ENCODE measurements at regions not wholly inside any gene's neighbourhood (a gene's known extent, or its start where the extent isn't known, plus 50 kb on each side); places are given as distances from the start of the nearest gene placed in this dataset.
"Not testable (repeated sequence)": the region's sequence is repeated elsewhere in the genome, so short reads cannot be mapped to it uniquely, and the experiment has no call there.

GRCh38 chr2:139410147-139410832, 630.1 kb upstream of the NXPH2 start:
- DNase-seq; H3K4ac ChIP-seq (ENCODE audit: low read depth, low read length); H3K27ac ChIP-seq (ENCODE audit: low read depth, low read length); H3K27me3 ChIP-seq (ENCODE audit: insufficient read depth, low read length, poor library complexity); H2BK120ac ChIP-seq (ENCODE audit: low read depth, low read length); H2AK5ac ChIP-seq (ENCODE audit: low read length); H2BK15ac ChIP-seq (replicated peaks; ENCODE audit: low read depth); H3K23ac ChIP-seq (ENCODE audit: low read length); H3K4me2 ChIP-seq (ENCODE audit: low read length); H3K4me3 ChIP-seq (ENCODE audit: low read length); H3K9ac ChIP-seq (ENCODE audit: low read length); H2BK5ac ChIP-seq (ENCODE audit: low read length); H3K36me3 ChIP-seq (ENCODE audit: control insufficient read depth, insufficient read depth, low read length); H3K79me1 ChIP-seq (ENCODE audit: low read length); H4K5ac ChIP-seq (ENCODE audit: low read length); H3K56ac ChIP-seq (ENCODE audit: low read length); H3K79me2 ChIP-seq (ENCODE audit: control insufficient read depth, insufficient read depth, low read length); H4K8ac ChIP-seq (ENCODE audit: low read depth, low read length); H3K18ac ChIP-seq (ENCODE audit: low read length); H3K4me1 ChIP-seq (ENCODE audit: control insufficient read depth, low read depth, low read length): not testable (repeated sequence)
- WGBS (ENCODE audit: extremely low coverage, insufficient coverage, low lambda C conversion rate), result no CpG with 5 or more reads among the region's 45 CpGs

DNA sequence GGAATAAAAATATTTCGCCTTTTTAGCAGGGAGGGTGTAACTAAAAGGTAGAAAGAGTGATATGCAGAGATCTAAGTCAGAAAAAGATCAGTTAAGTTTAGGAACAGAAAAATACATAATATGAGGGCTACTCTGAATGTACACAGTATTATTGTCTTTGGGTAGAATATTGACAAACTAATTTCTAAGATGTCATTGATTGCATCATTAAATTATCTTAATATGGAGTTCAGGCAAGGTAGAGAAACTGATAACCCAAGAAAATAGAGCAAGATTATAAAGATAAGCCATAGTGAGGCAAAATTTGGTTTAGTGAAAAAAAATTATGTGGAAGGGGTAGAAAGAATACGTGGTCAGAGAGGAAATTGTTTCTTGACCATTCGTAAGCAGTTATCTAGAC, 629.0 kb upstream of the NXPH2 start:
- Histone ChIP-seq H3K27me3 (ENCODE audit: insufficient read depth, low read length, poor library complexity) (no peaks in the 10 kb centered on the region), H3K36me3 (ENCODE audit: control insufficient read depth, insufficient read depth, low read length) (no peaks in the 10 kb centered on the region), H3K79me1 (ENCODE audit: low read length) (no peaks in the 10 kb centered on the region), H2BK120ac (ENCODE audit: low read depth, low read length) (no peak overlapping the region), H2AK5ac (ENCODE audit: low read length) (no peak overlapping the region), H3K9ac (ENCODE audit: low read length) (no peak overlapping the region), H3K56ac (ENCODE audit: low read length) (no peak overlapping the region), H4K8ac (ENCODE audit: low read depth, low read length) (no peak overlapping the region), H3K23ac (ENCODE audit: low read length) (no peak overlapping the region), H3K79me2 (ENCODE audit: control insufficient read depth, insufficient read depth, low read length) (no peaks in the 10 kb centered on the region), H3K4ac (ENCODE audit: low read depth, low read length) (no peak overlapping the region), H3K4me1 (ENCODE audit: control insufficient read depth, low read depth, low read length) (no peaks in the 10 kb centered on the region), H3K4me2 (ENCODE audit: low read length) (no peak overlapping the region), H3K18ac (ENCODE audit: low read length) (no peak overlapping the region), H2BK15ac (replicated peaks; ENCODE audit: low read depth) (no peak overlapping the region), H2BK5ac (ENCODE audit: low read length) (no peak overlapping the region), H3K4me3 (ENCODE audit: low read length) (no peak overlapping the region), H3K27ac (ENCODE audit: low read depth, low read length) (no peak overlapping the region), H4K5ac (ENCODE audit: low read length) (no peak overlapping the region)
- 100% methylated on average over 2 of the region's 3 CpGs for WGBS (ENCODE audit: extremely low coverage, insufficient coverage, low lambda C conversion rate)
- no peak for DNase-seq

GRCh38 chr2:139403948-139404347, 623.8 kb upstream of the NXPH2 start:
- Histone ChIP-seq H3K27me3 (ENCODE audit: insufficient read depth, low read length, poor library complexity) (no peaks in the 10 kb centered on the region), H3K56ac (ENCODE audit: low read length) (no peak overlapping the region), H3K79me2 (ENCODE audit: control insufficient read depth, insufficient read depth, low read length) (no peaks in the 10 kb centered on the region), H3K18ac (ENCODE audit: low read length) (no peak overlapping the region), H3K79me1 (ENCODE audit: low read length) (no peaks in the 10 kb centered on the region), H3K4ac (ENCODE audit: low read depth, low read length) (no peak overlapping the region), H3K4me3 (ENCODE audit: low read length) (no peak overlapping the region), H3K23ac (ENCODE audit: low read length) (no peak overlapping the region), H2BK15ac (replicated peaks; ENCODE audit: low read depth) (no peak overlapping the region), H2AK5ac (ENCODE audit: low read length) (no peak overlapping the region), H3K4me1 (ENCODE audit: control insufficient read depth, low read depth, low read length) (no peaks in the 10 kb centered on the region), H2BK120ac (ENCODE audit: low read depth, low read length) (no peak overlapping the region), H3K36me3 (ENCODE audit: control insufficient read depth, insufficient read depth, low read length) (no peaks in the 10 kb centered on the region), H3K4me2 (ENCODE audit: low read length) (no peak overlapping the region), H3K9ac (ENCODE audit: low read length) (no peak overlapping the region), H3K27ac (ENCODE audit: low read depth, low read length) (no peak overlapping the region), H4K8ac (ENCODE audit: low read depth, low read length) (no peak overlapping the region), H4K5ac (ENCODE audit: low read length) (no peak overlapping the region), H2BK5ac (ENCODE audit: low read length) (no peak overlapping the region)
- no CpG with 5 or more reads among the region's 2 CpGs for WGBS (ENCODE audit: extremely low coverage, insufficient coverage, low lambda C conversion rate)
- no peak for DNase-seq

DNA sequence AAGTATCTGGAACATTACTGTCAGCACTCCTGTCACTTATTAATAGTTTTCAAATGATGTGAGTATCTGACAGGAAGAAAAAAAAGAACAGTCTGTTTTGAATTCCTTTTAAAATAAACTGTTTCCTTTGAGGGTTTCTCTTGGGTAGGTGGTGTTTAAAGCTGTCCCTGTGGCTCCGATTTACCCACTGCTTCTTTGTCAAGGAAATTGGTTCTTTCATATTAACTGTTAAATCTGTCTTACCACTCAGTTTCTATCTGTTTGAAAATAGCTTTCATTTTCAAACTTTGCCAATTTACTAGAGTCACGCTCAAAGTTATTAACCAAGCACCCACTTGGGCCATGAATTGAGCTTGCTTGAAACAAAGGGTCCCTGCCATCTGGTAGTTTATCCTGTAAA, 614.6 kb upstream of the NXPH2 start:
- H3K4me3 ChIP-seq (ENCODE audit: low read length), result no peak overlapping the region
- no peak overlapping the region for H2AK5ac ChIP-seq (ENCODE audit: low read length)
- no peak overlapping the region for H3K9ac ChIP-seq (ENCODE audit: low read length)
- no peak overlapping the region for H3K18ac ChIP-seq (ENCODE audit: low read length)
- no peak overlapping the region for H4K5ac ChIP-seq (ENCODE audit: low read length)
- H2BK120ac ChIP-seq (ENCODE audit: low read depth, low read length), result no peak overlapping the region
- no peaks in the 10 kb centered on the region for H3K79me2 ChIP-seq (ENCODE audit: control insufficient read depth, insufficient read depth, low read length)
- no peak for DNase-seq
- no peaks in the 10 kb centered on the region for H3K79me1 ChIP-seq (ENCODE audit: low read length)
- no peak overlapping the region for H2BK5ac ChIP-seq (ENCODE audit: low read length)
- no peaks in the 10 kb centered on the region for H3K27me3 ChIP-seq (ENCODE audit: insufficient read depth, low read length, poor library complexity)
- H3K4me2 ChIP-seq (ENCODE audit: low read length), result no peak overlapping the region
- no peak overlapping the region for H3K4ac ChIP-seq (ENCODE audit: low read depth, low read length)
- no peak overlapping the region for H4K8ac ChIP-seq (ENCODE audit: low read depth, low read length)
- no peak overlapping the region for H3K23ac ChIP-seq (ENCODE audit: low read length)
- H3K4me1 ChIP-seq (ENCODE audit: control insufficient read depth, low read depth, low read length), result no peaks in the 10 kb centered on the region
- no peak overlapping the region for H2BK15ac ChIP-seq (replicated peaks; ENCODE audit: low read depth)
- H3K36me3 ChIP-seq (ENCODE audit: control insufficient read depth, insufficient read depth, low read length), result no peaks in the 10 kb centered on the region
- no peak overlapping the region for H3K27ac ChIP-seq (ENCODE audit: low read depth, low read length)
- no peak overlapping the region for H3K56ac ChIP-seq (ENCODE audit: low read length)
- no CpG with 5 or more reads among the region's 2 CpGs for WGBS (ENCODE audit: extremely low coverage, insufficient coverage, low lambda C conversion rate)

GRCh38 chr2:139389391-139389790, 609.2 kb upstream of the NXPH2 start:
- H3K79me2 ChIP-seq (ENCODE audit: control insufficient read depth, insufficient read depth, low read length), result no peaks in the 10 kb centered on the region
- no peak overlapping the region for H3K56ac ChIP-seq (ENCODE audit: low read length)
- no peak overlapping the region for H4K8ac ChIP-seq (ENCODE audit: low read depth, low read length)
- H2BK5ac ChIP-seq (ENCODE audit: low read length), result no peak overlapping the region
- H3K4me2 ChIP-seq (ENCODE audit: low read length), result no peak overlapping the region
- H4K5ac ChIP-seq (ENCODE audit: low read length), result no peak overlapping the region
- H3K18ac ChIP-seq (ENCODE audit: low read length), result no peak overlapping the region
- no peaks in the 10 kb centered on the region for H3K79me1 ChIP-seq (ENCODE audit: low read length)
- H3K23ac ChIP-seq (ENCODE audit: low read length), result no peak overlapping the region
- no CpG with 5 or more reads among the region's 2 CpGs for WGBS (ENCODE audit: extremely low coverage, insufficient coverage, low lambda C conversion rate)
- no peaks in the 10 kb centered on the region for H3K36me3 ChIP-seq (ENCODE audit: control insufficient read depth, insufficient read depth, low read length)
- H2BK120ac ChIP-seq (ENCODE audit: low read depth, low read length), result no peak overlapping the region
- no peaks in the 10 kb centered on the region for H3K4me1 ChIP-seq (ENCODE audit: control insufficient read depth, low read depth, low read length)
- no peak overlapping the region for H3K4ac ChIP-seq (ENCODE audit: low read depth, low read length)
- H2BK15ac ChIP-seq (replicated peaks; ENCODE audit: low read depth), result no peak overlapping the region
- H3K9ac ChIP-seq (ENCODE audit: low read length), result no peak overlapping the region
- DNase-seq, result no peak
- no peak overlapping the region for H3K27ac ChIP-seq (ENCODE audit: low read depth, low read length)
- no peaks in the 10 kb centered on the region for H3K27me3 ChIP-seq (ENCODE audit: insufficient read depth, low read length, poor library complexity)
- H2AK5ac ChIP-seq (ENCODE audit: low read length), result no peak overlapping the region
- H3K4me3 ChIP-seq (ENCODE audit: low read length), result no peak overlapping the region

DNA sequence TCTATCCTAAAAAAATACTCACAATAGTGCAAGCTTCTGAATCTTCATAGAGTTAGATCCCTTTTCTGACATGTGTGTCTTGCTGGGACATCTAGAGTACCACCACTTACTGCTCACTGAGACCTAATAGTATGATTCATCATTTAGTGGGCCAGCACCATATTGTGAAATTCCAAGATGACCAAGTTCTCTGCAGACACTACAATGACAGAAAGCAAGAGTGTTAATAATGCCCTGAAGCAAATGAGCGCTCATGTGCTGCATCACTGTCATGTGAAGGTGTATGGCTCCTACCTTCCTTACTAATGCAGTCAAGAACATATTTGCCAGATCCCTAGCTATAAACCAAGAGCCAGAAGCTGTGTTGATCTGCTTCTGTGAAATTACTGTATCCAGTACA, 606.2 kb upstream of the NXPH2 start:
- no CpG with 5 or more reads among the region's 1 CpG for WGBS (ENCODE audit: extremely low coverage, insufficient coverage, low lambda C conversion rate)
- Histone ChIP-seq H2BK15ac (replicated peaks; ENCODE audit: low read depth) (no peak overlapping the region), H4K8ac (ENCODE audit: low read depth, low read length) (no peak overlapping the region), H4K5ac (ENCODE audit: low read length) (no peak overlapping the region), H3K27me3 (ENCODE audit: insufficient read depth, low read length, poor library complexity) (no peaks in the 10 kb centered on the region), H3K4ac (ENCODE audit: low read depth, low read length) (no peak overlapping the region), H2BK120ac (ENCODE audit: low read depth, low read length) (no peak overlapping the region), H3K56ac (ENCODE audit: low read length) (no peak overlapping the region), H2AK5ac (ENCODE audit: low read length) (no peak overlapping the region), H3K79me1 (ENCODE audit: low read length) (no peaks in the 10 kb centered on the region), H3K79me2 (ENCODE audit: control insufficient read depth, insufficient read depth, low read length) (no peaks in the 10 kb centered on the region), H3K18ac (ENCODE audit: low read length) (no peak overlapping the region), H3K23ac (ENCODE audit: low read length) (no peak overlapping the region), H2BK5ac (ENCODE audit: low read length) (no peak overlapping the region), H3K4me1 (ENCODE audit: control insufficient read depth, low read depth, low read length) (no peaks in the 10 kb centered on the region), H3K9ac (ENCODE audit: low read length) (no peak overlapping the region), H3K4me3 (ENCODE audit: low read length) (no peak overlapping the region), H3K4me2 (ENCODE audit: low read length) (no peak overlapping the region), H3K36me3 (ENCODE audit: control insufficient read depth, insufficient read depth, low read length) (no peaks in the 10 kb centered on the region), H3K27ac (ENCODE audit: low read depth, low read length) (no peak overlapping the region)
- DNase-seq, result peak; percentile 5
